ENCODE measurements at regions not wholly inside any gene's neighbourhood (a gene's known extent, or its start where the extent isn't known, plus 50 kb on each side); places are given as distances from the start of the nearest gene placed in this dataset.

DNA sequence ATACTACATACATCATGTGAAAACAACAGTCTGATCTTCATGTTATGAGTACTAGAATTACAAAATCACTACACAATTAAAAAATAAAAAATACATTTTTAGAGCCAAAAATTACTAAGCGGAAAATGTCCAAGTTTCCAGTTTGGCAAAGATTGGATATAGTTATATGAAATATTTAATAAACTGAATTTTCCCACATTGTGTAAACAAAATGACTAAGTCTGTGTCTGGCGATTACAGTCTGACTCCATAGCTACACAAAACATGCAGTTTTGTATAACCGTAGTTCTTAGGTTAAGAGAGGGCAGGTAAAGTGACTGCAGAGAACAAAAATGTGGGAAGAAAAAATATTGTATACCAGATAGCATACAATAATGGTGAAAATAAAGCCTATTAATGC lies 59.2 kb upstream of the TMEM47 start:
- DNase-seq (ENCODE audit: low read depth in 1 of 2, low spot score in 1 of 2) = no peak
- TF ChIP-seq JUND (IDR thresholded peaks at IDR 0.05; ENCODE audit: low read depth) = no peak
- in situ Hi-C loops (cut with HindIII; ENCODE audit: low pct_unique_long_range_greater_than_20kb, low sequenced_read_pairs) = no loop called here

DNA sequence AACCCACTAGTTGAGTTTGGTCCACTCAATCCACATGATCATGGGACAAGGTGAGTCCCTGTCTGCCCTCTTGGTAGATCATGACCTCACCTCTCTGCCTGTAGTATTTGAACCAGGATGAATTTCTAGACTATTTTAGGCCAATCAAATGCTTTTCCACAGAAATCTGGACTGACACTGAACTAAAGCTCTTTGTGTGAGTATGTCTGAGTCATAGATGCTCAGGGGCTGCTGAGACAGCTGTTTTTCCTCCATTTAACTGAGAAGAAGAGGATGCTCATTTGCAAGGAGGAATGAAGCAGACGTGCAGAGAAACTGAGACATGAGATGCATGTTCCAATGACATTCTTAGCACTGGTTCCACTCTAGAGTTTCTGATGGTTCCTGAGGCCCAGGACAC lies 77.3 kb upstream of the TMEM47 start:
- no peak for TF ChIP-seq JUND (IDR thresholded peaks at IDR 0.05; ENCODE audit: low read depth)
- in situ Hi-C loops (cut with HindIII; ENCODE audit: low pct_unique_long_range_greater_than_20kb, low sequenced_read_pairs) = no loop called here
- no peak for DNase-seq (ENCODE audit: low read depth in 1 of 2, low spot score in 1 of 2)

DNA sequence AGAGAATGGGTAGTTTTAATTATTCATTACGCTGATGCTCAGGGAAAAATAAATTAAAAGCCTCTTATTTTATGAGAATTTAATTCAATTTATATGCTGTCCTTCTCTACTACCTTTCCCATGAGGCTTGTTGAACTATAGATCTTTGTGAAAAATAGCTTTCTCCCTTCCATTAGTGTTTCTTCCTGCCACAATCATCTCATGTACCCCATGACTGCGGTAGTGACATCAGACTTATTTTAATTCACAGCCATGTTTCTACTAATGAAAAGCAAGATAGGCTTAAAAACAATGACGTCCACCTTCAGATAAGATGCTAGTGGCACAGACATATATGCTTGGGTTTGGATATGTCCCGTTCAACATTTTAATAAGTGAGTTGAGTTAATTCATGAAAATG lies 87.4 kb upstream of the TMEM47 start:
- in situ Hi-C loops (cut with HindIII; ENCODE audit: low pct_unique_long_range_greater_than_20kb, low sequenced_read_pairs) = no loop called here
- TF ChIP-seq JUND (IDR thresholded peaks at IDR 0.05; ENCODE audit: low read depth) = no peak
- no peak for DNase-seq (ENCODE audit: low read depth in 1 of 2, low spot score in 1 of 2)

DNA sequence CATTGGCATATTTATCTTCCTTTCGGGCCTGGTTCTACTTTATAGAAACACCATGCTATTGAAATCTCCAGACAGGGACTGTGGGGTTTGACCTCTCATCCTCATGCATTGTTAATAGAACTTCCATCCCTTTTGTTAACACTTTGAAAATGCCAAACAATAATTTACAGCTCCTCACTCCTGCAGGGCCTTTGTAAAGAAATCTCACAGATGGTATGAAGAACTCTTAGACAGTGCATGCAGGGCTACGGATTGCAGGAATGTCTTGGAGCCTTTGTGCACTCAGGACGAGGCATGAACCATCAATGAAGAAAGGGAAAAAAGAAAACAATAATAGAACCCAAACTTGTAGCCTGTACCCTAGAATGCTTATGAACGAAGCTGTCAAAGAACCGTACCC lies 92.8 kb upstream of the TMEM47 start:
- DNase-seq (ENCODE audit: low read depth in 1 of 2, low spot score in 1 of 2) = no peak
- TF ChIP-seq JUND (IDR thresholded peaks at IDR 0.05; ENCODE audit: low read depth) = no peak
- in situ Hi-C loops (cut with HindIII; ENCODE audit: low pct_unique_long_range_greater_than_20kb, low sequenced_read_pairs) = no loop called here

DNA sequence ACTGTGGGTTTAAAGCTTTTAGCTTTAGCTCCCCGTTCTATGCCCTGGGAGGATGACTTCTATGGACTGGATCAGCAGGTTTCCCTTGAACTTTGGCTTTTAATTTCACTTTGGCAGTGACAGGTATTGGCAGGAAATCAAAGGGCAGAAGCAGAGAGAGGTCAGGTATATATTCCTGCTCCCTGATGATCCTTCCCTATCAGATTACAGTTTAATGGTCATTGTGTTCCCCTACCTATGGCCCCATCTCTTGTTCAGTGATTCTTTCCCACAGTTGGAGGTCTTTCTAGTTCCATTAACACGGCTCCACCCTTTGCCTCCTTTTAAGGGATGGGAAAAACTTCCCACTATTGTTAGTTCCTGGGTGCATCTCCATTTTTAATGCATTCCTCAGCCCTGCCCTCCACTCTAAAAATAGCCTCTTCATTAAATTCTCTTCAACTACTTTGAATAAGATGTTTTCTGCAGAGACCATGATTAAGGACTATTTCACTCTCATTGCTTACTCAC lies 107.8 kb upstream of the TMEM47 start:
- in situ Hi-C loops (cut with HindIII; ENCODE audit: low pct_unique_long_range_greater_than_20kb, low sequenced_read_pairs) = no loop called here
- no peak for TF ChIP-seq JUND (IDR thresholded peaks at IDR 0.05; ENCODE audit: low read depth)
- DNase-seq (ENCODE audit: low read depth in 1 of 2, low spot score in 1 of 2) = peak in 1 of 2 experiments; percentile 2

DNA sequence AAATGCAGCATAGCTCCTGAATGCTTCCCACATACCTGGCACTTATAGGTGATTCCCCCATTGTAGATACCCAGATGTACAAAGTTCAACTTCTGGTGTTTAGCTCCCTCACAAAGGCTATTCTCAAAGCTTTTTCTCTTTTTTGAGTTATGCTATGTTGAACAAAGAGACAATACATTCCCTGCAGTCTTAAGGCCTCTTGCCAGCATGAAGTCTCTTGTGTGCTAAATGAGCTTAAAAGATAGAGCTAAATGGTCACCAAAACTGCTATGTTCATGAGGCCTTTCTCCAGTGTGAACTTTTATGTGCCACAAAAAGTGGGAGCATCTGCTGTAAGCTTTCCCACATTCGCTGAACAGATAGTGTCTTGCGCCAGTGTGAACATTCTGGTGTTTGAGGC lies 111.2 kb upstream of the TMEM47 start:
- DNase-seq (ENCODE audit: low read depth in 1 of 2, low spot score in 1 of 2) = no peak
- TF ChIP-seq JUND (IDR thresholded peaks at IDR 0.05; ENCODE audit: low read depth) = no peak
- in situ Hi-C loops (cut with HindIII; ENCODE audit: low pct_unique_long_range_greater_than_20kb, low sequenced_read_pairs) = no loop called here

DNA sequence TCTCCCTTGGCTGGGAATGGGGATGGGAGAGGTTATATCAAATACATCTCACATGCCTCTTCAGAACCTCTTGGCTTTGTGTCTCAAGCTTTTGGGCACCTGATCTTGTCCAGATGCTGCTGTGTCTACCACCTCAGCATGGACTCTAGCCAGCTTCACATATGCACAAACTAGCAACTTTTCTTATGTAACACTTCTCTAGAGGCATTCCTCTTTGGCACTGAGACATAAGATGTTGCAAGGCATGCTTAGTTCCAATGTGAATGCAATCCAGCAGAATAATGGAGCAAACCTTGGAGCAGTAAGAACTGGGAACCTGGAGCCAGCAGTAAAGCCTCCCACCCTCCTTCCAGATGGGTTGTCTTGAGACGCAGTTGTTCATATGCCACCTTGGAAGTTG lies 113.4 kb upstream of the TMEM47 start:
- in situ Hi-C loops (cut with HindIII; ENCODE audit: low pct_unique_long_range_greater_than_20kb, low sequenced_read_pairs) = no loop called here
- no peak for DNase-seq (ENCODE audit: low read depth in 1 of 2, low spot score in 1 of 2)
- TF ChIP-seq JUND (IDR thresholded peaks at IDR 0.05; ENCODE audit: low read depth) = no peak

DNA sequence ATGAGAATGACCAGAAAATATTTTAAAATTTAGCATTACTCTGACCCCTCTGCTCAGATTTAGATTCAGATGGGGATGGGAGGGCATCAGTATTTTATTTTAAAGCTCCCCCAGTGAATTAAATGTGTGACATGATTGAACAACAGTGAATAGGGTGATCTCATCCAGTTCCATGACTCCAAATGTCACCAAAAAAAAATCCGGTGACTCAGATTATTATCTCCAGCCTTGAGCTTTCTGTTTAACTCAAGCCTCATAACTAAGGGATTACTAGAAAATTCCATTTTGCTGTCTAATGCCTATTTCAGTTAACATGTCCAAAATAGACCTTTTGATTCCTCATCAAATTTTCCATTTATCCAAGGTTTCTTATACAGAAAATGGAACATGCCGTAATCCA lies 121.8 kb upstream of the TMEM47 start:
- in situ Hi-C loops (cut with HindIII; ENCODE audit: low pct_unique_long_range_greater_than_20kb, low sequenced_read_pairs) = no loop called here
- TF ChIP-seq JUND (IDR thresholded peaks at IDR 0.05; ENCODE audit: low read depth) = no peak
- no peak for DNase-seq (ENCODE audit: low read depth in 1 of 2, low spot score in 1 of 2)

DNA sequence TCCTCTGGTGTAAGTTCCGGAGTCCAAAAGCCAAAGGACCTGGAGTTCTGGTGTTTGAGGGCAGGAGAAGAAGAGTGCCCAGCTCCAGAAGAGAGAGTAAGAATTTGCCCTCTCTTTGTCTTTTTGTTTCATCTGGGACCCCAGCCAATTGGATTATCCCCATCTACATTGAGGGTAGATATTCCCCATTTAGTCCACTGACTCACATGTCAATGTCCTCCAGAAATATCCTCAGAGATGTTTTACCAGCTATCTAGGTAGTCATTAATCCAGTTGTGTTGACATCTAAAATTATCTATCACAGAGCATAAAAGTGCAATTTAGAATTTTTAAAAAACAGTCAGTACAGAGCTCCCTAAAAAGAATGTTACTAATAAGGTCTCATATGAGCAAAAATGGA lies 132.9 kb upstream of the TMEM47 start:
- in situ Hi-C loops (cut with HindIII; ENCODE audit: low pct_unique_long_range_greater_than_20kb, low sequenced_read_pairs) = no loop called here
- TF ChIP-seq JUND (IDR thresholded peaks at IDR 0.05; ENCODE audit: low read depth) = no peak
- DNase-seq (ENCODE audit: low read depth in 1 of 2, low spot score in 1 of 2) = no peak

DNA sequence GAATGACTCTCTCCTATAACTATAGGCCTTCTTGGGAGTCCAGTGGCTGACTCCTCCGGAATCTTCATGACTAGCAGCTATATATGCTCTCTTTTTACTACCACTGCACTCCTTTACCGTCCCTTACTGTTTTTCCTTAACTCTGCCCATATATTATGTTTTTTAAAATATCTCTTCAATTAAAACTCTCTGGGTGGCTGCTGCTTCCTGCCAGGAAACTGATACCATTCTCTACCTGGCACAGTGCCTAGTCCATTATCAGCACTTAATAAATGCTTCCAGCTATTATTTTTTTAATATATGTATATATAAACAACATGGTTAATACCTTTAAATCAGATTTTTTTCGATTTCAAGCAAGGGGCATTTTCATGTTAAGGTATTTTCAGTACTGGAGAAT lies 136.6 kb upstream of the FAM47B start:
- TF ChIP-seq JUND (IDR thresholded peaks at IDR 0.05; ENCODE audit: low read depth) = no peak
- no peak for DNase-seq (ENCODE audit: low read depth in 1 of 2, low spot score in 1 of 2)
- in situ Hi-C loops (cut with HindIII; ENCODE audit: low pct_unique_long_range_greater_than_20kb, low sequenced_read_pairs) = no loop called here

DNA sequence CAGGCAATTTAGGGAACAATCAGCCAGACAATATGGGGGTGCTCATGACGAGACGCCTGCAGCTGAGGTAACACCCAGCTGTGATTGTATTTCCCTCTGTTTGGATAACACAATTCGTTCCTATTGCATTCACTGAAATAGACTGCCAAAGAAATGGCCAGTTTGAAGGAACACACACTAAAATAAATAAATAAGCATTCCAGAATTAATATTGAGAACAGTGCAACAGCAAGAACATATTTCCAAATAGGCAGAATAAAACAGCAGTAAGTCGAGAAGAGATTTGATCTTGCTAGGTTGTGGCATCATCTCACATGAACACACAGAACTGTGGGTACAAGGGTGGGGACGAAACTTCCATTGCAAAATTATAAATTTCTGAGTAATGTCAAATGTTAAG lies 133.5 kb upstream of the FAM47B start:
- in situ Hi-C loops (cut with HindIII; ENCODE audit: low pct_unique_long_range_greater_than_20kb, low sequenced_read_pairs) = no loop called here

DNA sequence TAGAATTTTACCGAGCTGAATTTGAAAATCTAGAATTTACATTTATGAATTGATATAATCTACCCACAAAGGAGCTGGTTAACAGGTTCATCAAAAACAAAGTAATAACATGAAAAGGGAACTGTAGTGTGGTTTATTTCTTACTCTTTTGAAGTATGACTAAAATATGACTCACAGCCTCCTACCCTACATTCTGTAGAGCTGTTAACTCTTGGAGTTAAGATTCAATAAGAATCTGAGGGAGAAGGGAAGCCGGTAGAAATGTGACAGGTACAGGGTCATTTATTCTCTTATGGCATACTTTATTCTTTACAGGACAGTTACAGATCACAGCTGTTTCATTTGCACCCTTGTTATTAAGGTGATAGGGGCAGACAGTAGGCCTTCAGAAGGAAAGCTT lies 132.2 kb upstream of the FAM47B start:
- DNase-seq (ENCODE audit: low read depth in 1 of 2, low spot score in 1 of 2) = no peak
- TF ChIP-seq JUND (IDR thresholded peaks at IDR 0.05; ENCODE audit: low read depth) = no peak

More for the DNA sequence above, 133.5 kb upstream of the FAM47B start:
- TF ChIP-seq JUND (IDR thresholded peaks at IDR 0.05; ENCODE audit: low read depth) = no peak
- no peak for DNase-seq (ENCODE audit: low read depth in 1 of 2, low spot score in 1 of 2)

DNA sequence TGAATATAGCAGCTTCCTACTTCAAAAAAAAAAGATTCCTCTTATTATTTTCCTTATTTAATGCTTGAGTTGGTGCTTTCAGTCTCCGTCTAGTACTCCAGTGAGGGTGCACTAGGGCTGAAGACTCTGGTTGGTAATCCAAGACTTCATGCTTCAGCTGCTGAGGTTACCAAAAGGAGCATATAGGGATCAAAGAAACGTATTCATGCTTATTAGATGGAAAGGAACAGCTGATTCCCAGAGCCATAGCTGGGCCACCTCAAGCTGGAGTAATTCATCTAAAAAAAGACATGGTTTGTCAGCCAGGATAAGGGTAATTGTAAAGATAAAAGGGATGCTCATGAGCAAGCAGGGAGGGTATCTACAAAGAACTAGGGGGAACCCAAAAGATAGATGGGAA lies 131.7 kb upstream of the FAM47B start:
- no peak for TF ChIP-seq JUND (IDR thresholded peaks at IDR 0.05; ENCODE audit: low read depth)
- in situ Hi-C loops (cut with HindIII; ENCODE audit: low pct_unique_long_range_greater_than_20kb, low sequenced_read_pairs) = no loop called here

More for the DNA sequence above, 132.2 kb upstream of the FAM47B start:
- in situ Hi-C loops (cut with HindIII; ENCODE audit: low pct_unique_long_range_greater_than_20kb, low sequenced_read_pairs) = no loop called here

DNA sequence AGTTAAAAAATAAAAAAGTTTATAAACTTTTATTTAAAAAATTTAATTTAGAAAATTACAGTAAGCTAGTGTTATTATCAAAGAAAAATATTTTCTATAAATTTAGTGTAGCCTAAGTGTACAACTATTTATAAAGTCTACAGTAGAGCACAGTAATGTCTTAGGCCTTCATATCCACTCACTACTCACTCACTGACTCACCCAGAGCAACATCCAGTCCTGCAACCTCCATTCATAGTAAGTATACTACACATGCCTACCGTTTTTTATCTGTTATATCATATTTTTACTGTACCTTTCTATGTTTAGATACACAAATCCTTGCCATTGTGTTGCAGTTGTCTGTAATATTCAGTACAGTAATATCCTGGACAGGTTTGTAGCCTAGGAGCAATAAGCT lies 129.0 kb upstream of the FAM47B start:
- no peak for TF ChIP-seq JUND (IDR thresholded peaks at IDR 0.05; ENCODE audit: low read depth)

More for the DNA sequence above, 131.7 kb upstream of the FAM47B start:
- DNase-seq (ENCODE audit: low read depth in 1 of 2, low spot score in 1 of 2) = no peak

More for the DNA sequence above, 129.0 kb upstream of the FAM47B start:
- no peak for DNase-seq (ENCODE audit: low read depth in 1 of 2, low spot score in 1 of 2)
- in situ Hi-C loops (cut with HindIII; ENCODE audit: low pct_unique_long_range_greater_than_20kb, low sequenced_read_pairs) = no loop called here

All from T47D (cell line).